Stomach (tissue), 4 donors: ENCODE measurements at regions not wholly inside any gene's neighbourhood (a gene's known extent, or its start where the extent isn't known, plus 50 kb on each side); places are given as distances from the start of the nearest gene placed in this dataset.

Experiments
- POLR2A ChIP-seq, 4 donors: fragments of 450-650 bp; IDR thresholded peaks; one replicate each; pipeline ENCODE4 v1.6.1; 2016; ENCODE audit warnings: antibody characterized with exemption in 4 of 4, control low read depth in 2 of 4, mild to moderate bottlenecking in 1 of 4, moderate library complexity in 1 of 4
- TF ChIP-seq, protein P1 (sequence below), 7 experiments: fragments of 450-650 bp in 4 of 7; fragments of 200-600 bp in 3 of 7; sonication (generic) in 3 of 7; IDR thresholded peaks; one replicate each; pipeline ENCODE4 v1.5.1; 2016 to 2019; ENCODE audit warnings: antibody characterized with exemption in 7 of 7, control low read depth in 2 of 7, mild to moderate bottlenecking in 1 of 7

DNA sequence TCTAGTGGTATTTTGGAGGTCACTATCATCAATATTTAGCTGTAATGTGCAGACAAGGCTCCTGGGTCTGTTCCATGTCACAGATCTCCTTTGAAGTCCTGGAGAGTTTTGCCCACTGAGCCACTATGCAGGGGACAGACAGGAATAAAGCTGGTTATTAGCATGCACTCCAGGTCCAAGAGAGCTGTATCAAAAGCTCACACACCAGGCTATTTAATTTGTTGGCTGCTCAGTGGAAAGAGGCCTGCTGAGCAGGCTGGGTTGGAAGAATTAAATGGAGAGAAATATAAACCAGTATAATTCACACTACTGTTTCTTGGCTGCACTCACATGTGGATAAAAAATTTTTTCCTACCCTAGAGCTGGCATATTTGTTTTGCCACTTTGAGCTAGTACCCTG, 113.8 kb upstream of the TAF11L2 start:
- TF ChIP-seq POLR2A (IDR thresholded peaks at IDR 0.05), result no peak
- TF ChIP-seq, protein P1, sequence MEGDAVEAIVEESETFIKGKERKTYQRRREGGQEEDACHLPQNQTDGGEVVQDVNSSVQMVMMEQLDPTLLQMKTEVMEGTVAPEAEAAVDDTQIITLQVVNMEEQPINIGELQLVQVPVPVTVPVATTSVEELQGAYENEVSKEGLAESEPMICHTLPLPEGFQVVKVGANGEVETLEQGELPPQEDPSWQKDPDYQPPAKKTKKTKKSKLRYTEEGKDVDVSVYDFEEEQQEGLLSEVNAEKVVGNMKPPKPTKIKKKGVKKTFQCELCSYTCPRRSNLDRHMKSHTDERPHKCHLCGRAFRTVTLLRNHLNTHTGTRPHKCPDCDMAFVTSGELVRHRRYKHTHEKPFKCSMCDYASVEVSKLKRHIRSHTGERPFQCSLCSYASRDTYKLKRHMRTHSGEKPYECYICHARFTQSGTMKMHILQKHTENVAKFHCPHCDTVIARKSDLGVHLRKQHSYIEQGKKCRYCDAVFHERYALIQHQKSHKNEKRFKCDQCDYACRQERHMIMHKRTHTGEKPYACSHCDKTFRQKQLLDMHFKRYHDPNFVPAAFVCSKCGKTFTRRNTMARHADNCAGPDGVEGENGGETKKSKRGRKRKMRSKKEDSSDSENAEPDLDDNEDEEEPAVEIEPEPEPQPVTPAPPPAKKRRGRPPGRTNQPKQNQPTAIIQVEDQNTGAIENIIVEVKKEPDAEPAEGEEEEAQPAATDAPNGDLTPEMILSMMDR (IDR thresholded peaks at IDR 0.05), result no peak
